ENCODE measurements at regions not wholly inside any gene's neighbourhood (a gene's known extent, or its start where the extent isn't known, plus 50 kb on each side); places are given as distances from the start of the nearest gene placed in this dataset.
"Not testable (repeated sequence)": the region's sequence is repeated elsewhere in the genome, so short reads cannot be mapped to it uniquely, and the experiment has no call there.

GRCh38 chr10:6721964-6722615 lies 142.0 kb upstream of the PRKCQ start:
- ChIA-PET POLR2A (no interaction called here), CTCF (no interaction called here)
- Mint-ChIP-seq H3K27ac (no peak overlapping the region), H3K4me3 (no peak overlapping the region), H3K27me3 (peaks cover 55% of the 10 kb centered on the region), H3K9me3 (no peaks in the 10 kb centered on the region), H3K4me1 (peaks cover 2% of the 10 kb centered on the region), H3K36me3 (ENCODE audit: low read depth) (no peaks in the 10 kb centered on the region)
- DNase-seq: no peak

- H3K4me1 Mint-ChIP-seq: peaks cover 2% of the 10 kb centered on the region
- no peak for DNase-seq
- ChIA-PET POLR2A (no interaction called here), CTCF (interaction anchor here (0.5 to 0.6 kb wide), 2 partner anchors 217 to 742 kb away, joined by 3 to 4 read pairs; no protein-coding TSS in a partner anchor)
- H3K36me3 Mint-ChIP-seq (ENCODE audit: low read depth): no peaks in the 10 kb centered on the region
- H3K9me3 Mint-ChIP-seq: no peaks in the 10 kb centered on the region
- no peak overlapping the region for H3K27ac Mint-ChIP-seq
- H3K4me3 Mint-ChIP-seq: no peak overlapping the region
- peaks cover 56% of the 10 kb centered on the region for H3K27me3 Mint-ChIP-seq
These were observed 141.4 kb upstream of the PRKCQ start for GRCh38 chr10:6721480-6721879.

GRCh38 chr10:6719561-6719960 lies 139.5 kb upstream of the PRKCQ start:
- Mint-ChIP-seq H3K27ac (no peak overlapping the region), H3K9me3 (no peaks in the 10 kb centered on the region), H3K36me3 (ENCODE audit: low read depth) (no peaks in the 10 kb centered on the region), H3K27me3 (peaks cover 53% of the 10 kb centered on the region), H3K4me1 (peaks cover 2% of the 10 kb centered on the region), H3K4me3 (no peak overlapping the region)
- ChIA-PET CTCF (no interaction called here), POLR2A (no interaction called here)
- no peak for DNase-seq

GRCh38 chr10:6718550-6718949 lies 138.5 kb upstream of the PRKCQ start:
- no peaks in the 10 kb centered on the region for H3K9me3 Mint-ChIP-seq
- CTCF ChIA-PET: interaction anchor here (0.6 kb wide), 1 partner anchor 27 kb away, joined by 3 read pairs; no protein-coding TSS in a partner anchor
- peaks cover 6% of the 10 kb centered on the region for H3K4me1 Mint-ChIP-seq
- H3K4me3 Mint-ChIP-seq: no peak overlapping the region
- H3K27ac Mint-ChIP-seq: no peak overlapping the region
- peaks cover 44% of the 10 kb centered on the region for H3K27me3 Mint-ChIP-seq
- POLR2A ChIA-PET: no interaction called here
- no peaks in the 10 kb centered on the region for H3K36me3 Mint-ChIP-seq (ENCODE audit: low read depth)
- no peak for DNase-seq

- Mint-ChIP-seq H3K9me3 (no peaks in the 10 kb centered on the region), H3K4me1 (peaks cover 9% of the 10 kb centered on the region), H3K27ac (no peak overlapping the region), H3K4me3 (no peak overlapping the region), H3K27me3 (peaks cover 32% of the 10 kb centered on the region), H3K36me3 (ENCODE audit: low read depth) (no peaks in the 10 kb centered on the region)
- ChIA-PET CTCF (no interaction called here), POLR2A (no interaction called here)
- no peak for DNase-seq
These were observed 136.4 kb upstream of the PRKCQ start for GRCh38 chr10:6716516-6716915.

GRCh38 chr10:6713716-6714115 lies 133.6 kb upstream of the PRKCQ start:
- H3K27ac Mint-ChIP-seq: no peak overlapping the region
- ChIA-PET CTCF (interaction anchor here (1.0 kb wide), 1 partner anchor 13 kb away, joined by 3 read pairs; no protein-coding TSS in a partner anchor), POLR2A (no interaction called here)
- peaks cover 36% of the 10 kb centered on the region for H3K27me3 Mint-ChIP-seq
- no peaks in the 10 kb centered on the region for H3K36me3 Mint-ChIP-seq (ENCODE audit: low read depth)
- H3K9me3 Mint-ChIP-seq: no peaks in the 10 kb centered on the region
- peak; percentile 24 for DNase-seq
- H3K4me3 Mint-ChIP-seq: no peak overlapping the region
- H3K4me1 Mint-ChIP-seq: peaks cover 9% of the 10 kb centered on the region

GRCh38 chr10:6713120-6713519 lies 133.0 kb upstream of the PRKCQ start:
- no peaks in the 10 kb centered on the region for H3K9me3 Mint-ChIP-seq
- CTCF ChIA-PET: no interaction called here
- peaks cover 9% of the 10 kb centered on the region for H3K4me1 Mint-ChIP-seq
- peaks cover 35% of the 10 kb centered on the region for H3K27me3 Mint-ChIP-seq
- DNase-seq: no peak
- H3K36me3 Mint-ChIP-seq (ENCODE audit: low read depth): no peaks in the 10 kb centered on the region
- POLR2A ChIA-PET: no interaction called here
- no peak overlapping the region for H3K4me3 Mint-ChIP-seq
- H3K27ac Mint-ChIP-seq: no peak overlapping the region

GRCh38 chr10:6711881-6712280 lies 131.8 kb upstream of the PRKCQ start:
- Mint-ChIP-seq H3K4me1 (peaks cover 9% of the 10 kb centered on the region), H3K36me3 (ENCODE audit: low read depth) (no peaks in the 10 kb centered on the region), H3K27ac (no peak overlapping the region), H3K9me3 (no peaks in the 10 kb centered on the region), H3K27me3 (peaks cover 33% of the 10 kb centered on the region), H3K4me3 (no peak overlapping the region)
- POLR2A ChIA-PET: no interaction called here
- DNase-seq: no peak
- CTCF ChIA-PET: no interaction called here

- DNase-seq: no peak
- Mint-ChIP-seq H3K36me3 (ENCODE audit: low read depth) (no peaks in the 10 kb centered on the region), H3K9me3 (no peaks in the 10 kb centered on the region), H3K4me1 (peaks cover 9% of the 10 kb centered on the region), H3K27me3 (peaks cover 29% of the 10 kb centered on the region), H3K27ac (no peak overlapping the region), H3K4me3 (no peak overlapping the region)
- CTCF ChIA-PET: no interaction called here
- POLR2A ChIA-PET: no interaction called here
These were observed 131.3 kb upstream of the PRKCQ start for GRCh38 chr10:6711408-6711841.

- no peaks in the 10 kb centered on the region for H3K9me3 Mint-ChIP-seq
- H3K36me3 Mint-ChIP-seq (ENCODE audit: low read depth): no peaks in the 10 kb centered on the region
- CTCF ChIA-PET: no interaction called here
- H3K27me3 Mint-ChIP-seq: peaks cover 33% of the 10 kb centered on the region
- H3K4me1 Mint-ChIP-seq: no peaks in the 10 kb centered on the region
- H3K4me3 Mint-ChIP-seq: no peak overlapping the region
- no peak for DNase-seq
- POLR2A ChIA-PET: no interaction called here
- no peak overlapping the region for H3K27ac Mint-ChIP-seq
These were observed 127.3 kb upstream of the PRKCQ start for GRCh38 chr10:6707352-6707751.

GRCh38 chr10:6706725-6707124 lies 126.6 kb upstream of the PRKCQ start:
- no peaks in the 10 kb centered on the region for H3K36me3 Mint-ChIP-seq (ENCODE audit: low read depth)
- POLR2A ChIA-PET: no interaction called here
- no peak overlapping the region for H3K27ac Mint-ChIP-seq
- H3K4me1 Mint-ChIP-seq: no peaks in the 10 kb centered on the region
- no peak for DNase-seq
- peaks cover 32% of the 10 kb centered on the region for H3K27me3 Mint-ChIP-seq
- CTCF ChIA-PET: interaction anchor here (1.0 kb wide), 1 partner anchor 11 kb away, joined by 4 read pairs; no protein-coding TSS in a partner anchor
- no peak overlapping the region for H3K4me3 Mint-ChIP-seq
- no peaks in the 10 kb centered on the region for H3K9me3 Mint-ChIP-seq

GRCh38 chr10:6704896-6705295 lies 124.8 kb upstream of the PRKCQ start:
- no peak overlapping the region for H3K27ac Mint-ChIP-seq
- H3K4me3 Mint-ChIP-seq: no peak overlapping the region
- no peaks in the 10 kb centered on the region for H3K36me3 Mint-ChIP-seq (ENCODE audit: low read depth)
- CTCF ChIA-PET: interaction anchor here (0.6 to 0.7 kb wide), 3 partner anchors 25 to 906 kb away, joined by 3 to 5 read pairs (median 3); no protein-coding TSS in a partner anchor
- POLR2A ChIA-PET: no interaction called here
- peaks cover 22% of the 10 kb centered on the region for H3K27me3 Mint-ChIP-seq
- DNase-seq: no peak
- no peaks in the 10 kb centered on the region for H3K9me3 Mint-ChIP-seq
- no peaks in the 10 kb centered on the region for H3K4me1 Mint-ChIP-seq

GRCh38 chr10:6702833-6703232 lies 122.8 kb upstream of the PRKCQ start:
- H3K4me1 Mint-ChIP-seq; POLR2A ChIA-PET; H3K9me3 Mint-ChIP-seq; H3K36me3 Mint-ChIP-seq (ENCODE audit: low read depth); DNase-seq; H3K27ac Mint-ChIP-seq; H3K4me3 Mint-ChIP-seq: not testable (repeated sequence)
- H3K27me3 Mint-ChIP-seq: peaks cover 11% of the 10 kb centered on the region
- CTCF ChIA-PET: interaction anchor here (1.1 kb wide), 1 partner anchor 13 kb away, joined by 3 read pairs; no protein-coding TSS in a partner anchor

- CTCF ChIA-PET: no interaction called here
- Mint-ChIP-seq H3K4me3 (no peak overlapping the region), H3K27ac (no peak overlapping the region), H3K4me1 (no peaks in the 10 kb centered on the region), H3K27me3 (peaks cover 7% of the 10 kb centered on the region), H3K9me3 (no peaks in the 10 kb centered on the region), H3K36me3 (ENCODE audit: low read depth) (no peaks in the 10 kb centered on the region)
- POLR2A ChIA-PET: no interaction called here
- no peak for DNase-seq
These were observed 122.0 kb upstream of the PRKCQ start for GRCh38 chr10:6702030-6702429.
